Body of pancreas (tissue), 4 donors: ENCODE measurements at regions not wholly inside any gene's neighbourhood (a gene's known extent, or its start where the extent isn't known, plus 50 kb on each side); places are given as distances from the start of the nearest gene placed in this dataset.
"Not testable (repeated sequence)": the region's sequence is repeated elsewhere in the genome, so short reads cannot be mapped to it uniquely, and the experiment has no call there.

Experiments used
- ATAC-seq: fragments of 150-250 bp; one replicate; pipeline ENCODE4 v1.9.1; 2016
- DNase-seq, 4 donors: peaks; one replicate each; pipeline ENCODE4 v3.0.0-alpha.2; 2019
- H3K27ac ChIP-seq, 4 donors: fragments of 200-600 bp; sonication (generic); 1 replicate in 3 of 4; 2 replicates in 1 of 4; pipeline versions ENCODE4 v1.5.1 to v1.6.1; 2016 to 2019; ENCODE audit warnings: mild to moderate bottlenecking in 1 of 4, mixed read lengths in 1 of 4, moderate library complexity in 1 of 4
- H3K27me3 ChIP-seq, 2 donors: fragments of 200-600 bp; sonication (generic); one replicate each; pipeline ENCODE4 v1.6.0; 2016; ENCODE audit warnings: mild to moderate bottlenecking in 1 of 2
- H3K36me3 ChIP-seq, 2 donors: fragments of 200-600 bp; sonication (generic); replicated peaks in 1 of 2; 2 replicates each; pipeline ENCODE4 v1.5.1; 2016; ENCODE audit warnings: low read depth in 2 of 2; ENCODE audit not compliant: insufficient read depth in 1 of 2
- H3K4me1 ChIP-seq: fragments of 200-600 bp; sonication (generic); one replicate; pipeline ENCODE4 v1.6.0; 2016
- H3K4me3 ChIP-seq, 2 donors: fragments of 200-600 bp; sonication (generic); 1 replicate in 1 of 2; 2 replicates in 1 of 2; pipeline ENCODE4 v1.5.1; 2016 to 2019
- H3K9me3 ChIP-seq, 3 donors: fragments of 200-600 bp; sonication (generic); 1 replicate in 2 of 3; 2 replicates in 1 of 3; pipeline ENCODE4 v1.5.1; 2016
- POLR2A ChIP-seq, 3 donors: fragments of 450-650 bp; IDR thresholded peaks; one replicate each; pipeline ENCODE4 v1.6.1; 2016; ENCODE audit warnings: antibody characterized with exemption in 3 of 3, mild to moderate bottlenecking in 2 of 3
- WGBS, 2 donors: methylation state at CpG; one replicate each; pipeline ENCODE4 v1.1.5; 2017; 5-methylcytosine and 5-hydroxymethylcytosine counted together
- intact Hi-C: fragments of 100-400 bp; cut with DNase I; formaldehyde crosslinking; loops from one replicate; pipeline ENCODE4 v1.15.1; 2023
- TF ChIP-seq, protein P1 (sequence below), 7 experiments: fragments of 450-650 bp in 4 of 7; fragments of 200-600 bp in 3 of 7; sonication (generic) in 3 of 7; IDR thresholded peaks; one replicate each; pipeline ENCODE4 v1.5.1; 2016 to 2019; ENCODE audit warnings: antibody characterized with exemption in 7 of 7

DNA sequence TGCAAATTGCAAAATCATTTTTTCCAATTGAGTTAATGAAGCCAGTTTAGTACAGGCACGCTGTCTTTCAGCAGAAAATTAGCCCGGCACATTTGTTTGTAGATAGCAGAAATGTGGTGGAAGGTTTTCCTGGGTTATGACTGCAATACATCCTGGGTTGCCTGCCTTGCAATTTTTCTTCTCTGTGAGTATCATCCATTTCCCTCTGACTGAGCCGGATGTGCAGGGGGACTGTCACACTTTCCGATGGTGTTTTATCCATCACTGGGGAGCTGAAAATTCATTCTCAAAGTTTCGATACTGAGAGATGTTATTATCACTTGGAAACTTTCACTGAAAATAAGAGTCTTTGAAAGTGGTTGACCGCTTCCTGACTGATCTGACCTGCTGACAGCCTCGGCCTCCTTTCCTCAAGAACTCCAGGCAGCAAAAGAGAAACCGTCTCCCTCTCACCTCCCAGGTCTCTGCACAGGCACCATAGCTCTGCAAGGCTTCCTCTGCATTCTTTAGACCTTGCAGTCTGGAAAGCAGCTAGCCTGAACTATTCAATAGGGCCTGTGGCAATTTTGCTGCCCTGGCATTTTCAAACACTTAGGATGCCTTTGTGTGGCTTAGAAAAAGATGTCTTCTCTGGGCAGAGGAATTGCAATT, 320.8 kb upstream of the NRP1 start:
- Histone ChIP-seq H3K27me3 (no peaks in the 10 kb centered on the region), H3K36me3 (no peaks in the 10 kb centered on the region), H3K4me1 (no peaks in the 10 kb centered on the region), H3K9me3 (peaks cover 0 to 7% (median 0%) of the 10 kb centered on the region in 3 donors), H3K27ac (no peak overlapping the region), H3K4me3 (no peak overlapping the region)
- no peak for DNase-seq
- TF ChIP-seq, protein P1, sequence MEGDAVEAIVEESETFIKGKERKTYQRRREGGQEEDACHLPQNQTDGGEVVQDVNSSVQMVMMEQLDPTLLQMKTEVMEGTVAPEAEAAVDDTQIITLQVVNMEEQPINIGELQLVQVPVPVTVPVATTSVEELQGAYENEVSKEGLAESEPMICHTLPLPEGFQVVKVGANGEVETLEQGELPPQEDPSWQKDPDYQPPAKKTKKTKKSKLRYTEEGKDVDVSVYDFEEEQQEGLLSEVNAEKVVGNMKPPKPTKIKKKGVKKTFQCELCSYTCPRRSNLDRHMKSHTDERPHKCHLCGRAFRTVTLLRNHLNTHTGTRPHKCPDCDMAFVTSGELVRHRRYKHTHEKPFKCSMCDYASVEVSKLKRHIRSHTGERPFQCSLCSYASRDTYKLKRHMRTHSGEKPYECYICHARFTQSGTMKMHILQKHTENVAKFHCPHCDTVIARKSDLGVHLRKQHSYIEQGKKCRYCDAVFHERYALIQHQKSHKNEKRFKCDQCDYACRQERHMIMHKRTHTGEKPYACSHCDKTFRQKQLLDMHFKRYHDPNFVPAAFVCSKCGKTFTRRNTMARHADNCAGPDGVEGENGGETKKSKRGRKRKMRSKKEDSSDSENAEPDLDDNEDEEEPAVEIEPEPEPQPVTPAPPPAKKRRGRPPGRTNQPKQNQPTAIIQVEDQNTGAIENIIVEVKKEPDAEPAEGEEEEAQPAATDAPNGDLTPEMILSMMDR (IDR thresholded peaks at IDR 0.05), result no peak
- no peak for TF ChIP-seq POLR2A (IDR thresholded peaks at IDR 0.05)
- 73 to 77% methylated on average over 8 of the region's 8 CpGs for WGBS, 2 donors
- intact Hi-C loops, result no loop called here
- ATAC-seq, result no peak

- 70% methylated on average over 7 of the region's 7 CpGs for WGBS, 2 donors
- intact Hi-C loops, result no loop called here
- no peak overlapping the region for H3K27ac ChIP-seq
- ATAC-seq (no peak), DNase-seq (no peak)
- peaks cover 0 to 7% (median 0%) of the 10 kb centered on the region in 3 donors for H3K9me3 ChIP-seq
- no peak for TF ChIP-seq POLR2A (IDR thresholded peaks at IDR 0.05)
- TF ChIP-seq, protein P1 (IDR thresholded peaks at IDR 0.05), result no peak
- no peaks in the 10 kb centered on the region for H3K36me3 ChIP-seq
- no peak overlapping the region for H3K4me3 ChIP-seq
- no peaks in the 10 kb centered on the region for H3K4me1 ChIP-seq
- no peaks in the 10 kb centered on the region for H3K27me3 ChIP-seq
Observed at GRCh38 chr10:33653584-33654367, 319.3 kb upstream of the NRP1 start.

DNA sequence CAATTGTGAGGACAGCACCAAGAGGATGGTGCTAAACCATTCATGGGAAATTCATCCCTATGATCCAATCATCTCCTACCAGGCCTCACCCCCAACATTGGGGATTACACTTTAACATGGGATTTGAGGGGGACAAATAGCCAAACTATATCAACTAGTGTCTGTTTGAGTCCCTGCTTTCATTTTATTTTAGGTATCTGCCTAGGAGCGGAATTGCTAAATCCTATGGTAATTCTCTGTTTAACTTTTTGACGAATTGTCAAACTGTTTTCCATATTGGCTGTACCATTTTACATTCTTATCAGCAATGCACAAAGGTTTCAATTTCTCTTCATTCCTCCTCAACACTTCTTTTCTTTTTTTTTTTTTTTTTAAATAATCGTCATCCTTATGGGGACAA, 318.4 kb upstream of the NRP1 start:
- H3K4me3 ChIP-seq, result no peak overlapping the region
- no peak for DNase-seq
- 85 to 87% methylated on average over 3 of the region's 3 CpGs for WGBS, 2 donors
- no peaks in the 10 kb centered on the region for H3K27me3 ChIP-seq
- H3K36me3 ChIP-seq, result no peaks in the 10 kb centered on the region
- intact Hi-C loops, result no loop called here
- ATAC-seq, result no peak
- H3K4me1 ChIP-seq, result no peaks in the 10 kb centered on the region
- no peak overlapping the region for H3K27ac ChIP-seq
- peaks cover 0 to 7% (median 0%) of the 10 kb centered on the region in 3 donors for H3K9me3 ChIP-seq
- no peak for TF ChIP-seq POLR2A (IDR thresholded peaks at IDR 0.05)
- TF ChIP-seq, protein P1 (IDR thresholded peaks at IDR 0.05), result no peak

GRCh38 chr10:33650131-33650530, 315.7 kb upstream of the NRP1 start:
- WGBS, 2 donors, result 81 to 83% methylated on average over 2 of the region's 2 CpGs
- H3K36me3 ChIP-seq, H3K4me3 ChIP-seq, H3K9me3 ChIP-seq, H3K27ac ChIP-seq, intact Hi-C loops, ATAC-seq, H3K27me3 ChIP-seq, H3K4me1 ChIP-seq: not testable (repeated sequence)
- DNase-seq, result peak in 1 of 4 donors; percentile 17

- no peaks in the 10 kb centered on the region for H3K4me1 ChIP-seq
- H3K27ac ChIP-seq, result no peak overlapping the region
- intact Hi-C loops, result no loop called here
- H3K36me3 ChIP-seq, result no peaks in the 10 kb centered on the region
- H3K9me3 ChIP-seq, result no peaks in the 10 kb centered on the region
- TF ChIP-seq POLR2A (IDR thresholded peaks at IDR 0.05), result no peak
- TF ChIP-seq, protein P1 (IDR thresholded peaks at IDR 0.05), result no peak
- ATAC-seq (no peak), DNase-seq (no peak)
- no peak overlapping the region for H3K4me3 ChIP-seq
- H3K27me3 ChIP-seq, result no peaks in the 10 kb centered on the region
Observed at GRCh38 chr10:33643042-33643441, 308.6 kb upstream of the NRP1 start.
